ENCODE measurements at regions not wholly inside any gene's neighbourhood (a gene's known extent, or its start where the extent isn't known, plus 50 kb on each side); places are given as distances from the start of the nearest gene placed in this dataset.

GRCh38 chr6:134117409-134117808 lies 65.0 kb upstream of the SLC2A12 start:
- DNase-seq = no peak

GRCh38 chr6:134115715-134116074 lies 63.3 kb upstream of the SLC2A12 start:
- no peak for DNase-seq

GRCh38 chr6:134114918-134115714 lies 62.7 kb upstream of the SLC2A12 start:
- DNase-seq = no peak

GRCh38 chr6:134114489-134114888 lies 62.1 kb upstream of the SLC2A12 start:
- DNase-seq = no peak

- no peak for DNase-seq
These were observed 59.3 kb upstream of the SLC2A12 start for GRCh38 chr6:134111726-134112125.

GRCh38 chr6:134111062-134111677 lies 58.7 kb upstream of the SLC2A12 start:
- DNase-seq = peak; percentile 81

- DNase-seq = no peak
These were observed 54.3 kb upstream of the SLC2A12 start for GRCh38 chr6:134106702-134107101.

GRCh38 chr6:134105940-134106339 lies 53.5 kb upstream of the SLC2A12 start:
- no peak for DNase-seq

- DNase-seq = no peak
These were observed 50.6 kb upstream of the SLC2A12 start for GRCh38 chr6:134103006-134103405.
